IMR-90 (cell line): ENCODE measurements at regions not wholly inside any gene's neighbourhood (a gene's known extent, or its start where the extent isn't known, plus 50 kb on each side); places are given as distances from the start of the nearest gene placed in this dataset.

ENCODE experiments used
- ATAC-seq: fragments of 200-7000 bp; cut with Tn5 transposase; 2 replicates; pipeline ENCODE4 v1.9.1; 2020; ENCODE audit warnings: low read depth, mild to moderate bottlenecking, moderate library complexity
- BruUV-seq: library from RNA; stranded (reverse); fragments of 400-500 nt; replicated peaks from 2 replicates; lab custom pipeline; 2021; lab: Mats Ljungman, UMichigan
- CTCF ChIA-PET: fragments of 300-600 bp; formaldehyde crosslinking; extraction: SDS; loops from one replicate; lab custom pipeline; 2021; ENCODE audit warnings: antibody characterized with exemption; lab: Yijun Ruan, JAX
- POLR2A ChIA-PET: fragments of 300-600 bp; sonication (Branson Sonifier 250); formaldehyde crosslinking; loops from one replicate; lab custom pipeline; 2022; ENCODE audit warnings: antibody characterized with exemption; ENCODE audit not compliant: unreplicated experiment; lab: Charles Lee
- DNase-seq: peaks from one replicate; pipeline ENCODE4 v3.0.0; 2013
- H2AFZ ChIP-seq: replicated peaks from 2 replicates; pipeline ENCODE3; 2013; ENCODE audit warnings: low read length, mild to moderate bottlenecking; ENCODE audit not compliant: poor library complexity
- H2AK5ac ChIP-seq: 2 replicates; pipeline ENCODE4 v1.6.1; 2013; ENCODE audit warnings: low read depth, low read length, inconsistent platforms
- H2AK9ac ChIP-seq: replicated peaks from 2 replicates; pipeline ENCODE3; 2013; ENCODE audit warnings: mild to moderate bottlenecking, low read depth, low read length, moderate library complexity; ENCODE audit not compliant: poor library complexity
- H2BK120ac ChIP-seq: 2 replicates; pipeline ENCODE4 v1.6.1; 2013; ENCODE audit warnings: low read depth, low read length, inconsistent platforms
- H2BK15ac ChIP-seq: 3 replicates; pipeline ENCODE4 v1.6.1; 2013; ENCODE audit warnings: low read depth, low read length, inconsistent platforms
- H2BK20ac ChIP-seq: 2 replicates; pipeline ENCODE4 v1.6.1; 2013; ENCODE audit warnings: low read depth, mild to moderate bottlenecking, inconsistent platforms, low read length, moderate library complexity
- H2BK5ac ChIP-seq: 2 replicates; pipeline ENCODE4 v1.6.1; 2013; ENCODE audit warnings: mild to moderate bottlenecking, low read depth, low read length, inconsistent platforms; ENCODE audit not compliant: poor library complexity, severe bottlenecking
- H3K14ac ChIP-seq: replicated peaks from 2 replicates; pipeline ENCODE4 v1.6.1; 2013; ENCODE audit warnings: low read depth, low read length, inconsistent platforms
- H3K18ac ChIP-seq: 2 replicates; pipeline ENCODE4 v1.6.1; 2013; ENCODE audit warnings: low read depth, low read length, control low read depth
- H3K23ac ChIP-seq: 2 replicates; pipeline ENCODE4 v1.6.1; 2013; ENCODE audit warnings: low read depth, low read length, inconsistent platforms
- H3K27ac ChIP-seq: 2 replicates; pipeline ENCODE4 v1.5.1; 2013; ENCODE audit warnings: mild to moderate bottlenecking, control low read depth, low read length; ENCODE audit not compliant: insufficient read depth
- H3K27me3 ChIP-seq: 2 replicates; pipeline ENCODE4 v1.6.1; 2013; ENCODE audit warnings: low read length; ENCODE audit not compliant: control insufficient read depth, insufficient read depth
- H3K36me3 ChIP-seq: 2 replicates; pipeline ENCODE4 v1.6.1; 2013; ENCODE audit warnings: low read length, mixed read lengths; ENCODE audit not compliant: control insufficient read depth, insufficient read depth
- H3K4ac ChIP-seq: 2 replicates; pipeline ENCODE4 v1.6.1; 2013; ENCODE audit warnings: low read depth, low read length, inconsistent platforms
- H3K4me1 ChIP-seq: 2 replicates; pipeline ENCODE4 v1.6.1; 2013; ENCODE audit warnings: low read length, mixed read lengths; ENCODE audit not compliant: control insufficient read depth, insufficient read depth
- H3K4me2 ChIP-seq: 2 replicates; pipeline ENCODE4 v1.6.1; 2013; ENCODE audit warnings: low read depth, mild to moderate bottlenecking, control low read depth, low read length, moderate library complexity
- H3K4me3 ChIP-seq: 2 replicates; pipeline ENCODE4 v1.5.1; 2013; ENCODE audit warnings: low read depth, mild to moderate bottlenecking, control low read depth, low read length, moderate library complexity; ENCODE audit not compliant: insufficient read depth
- H3K56ac ChIP-seq: 2 replicates; pipeline ENCODE4 v1.6.1; 2013; ENCODE audit warnings: low read length, inconsistent platforms; ENCODE audit not compliant: insufficient read depth; ENCODE audit errors: extremely low read depth
- H3K79me1 ChIP-seq, 2 experiments: 2 replicates each; pipeline ENCODE4 v1.6.1; 2013; ENCODE audit warnings: low read length in 2 of 2, inconsistent platforms in 1 of 2, low read depth in 1 of 2
- H3K9ac ChIP-seq: 2 replicates; pipeline ENCODE4 v1.6.1; 2013; ENCODE audit warnings: low read depth, low read length, control low read depth
- H3K9me1 ChIP-seq: 2 replicates; pipeline ENCODE4 v1.6.1; 2013; ENCODE audit warnings: low read length, inconsistent platforms; ENCODE audit not compliant: insufficient read depth
- H3K9me3 ChIP-seq: 2 replicates; pipeline ENCODE4 v1.6.1; 2013; ENCODE audit warnings: low read length; ENCODE audit not compliant: control insufficient read depth, insufficient read depth
- H4K20me1 ChIP-seq: 2 replicates; pipeline ENCODE4 v1.6.1; 2013; ENCODE audit warnings: low read length, inconsistent platforms; ENCODE audit not compliant: insufficient read depth
- H4K5ac ChIP-seq: 2 replicates; pipeline ENCODE4 v1.6.1; 2013; ENCODE audit warnings: mild to moderate bottlenecking, low read depth, low read length, control low read depth
- H4K8ac ChIP-seq, 2 experiments: 2 replicates each; pipeline ENCODE4 v1.6.1; 2013; ENCODE audit warnings: low read depth in 2 of 2, low read length in 2 of 2, control low read depth in 1 of 2, inconsistent platforms in 1 of 2
- H4K91ac ChIP-seq: 2 replicates; pipeline ENCODE4 v1.6.1; 2013; ENCODE audit warnings: low read depth, low read length, inconsistent platforms; ENCODE audit not compliant: insufficient read depth
- BHLHE40 ChIP-seq: fragments of 150-350 bp; IDR thresholded peaks from 2 replicates; pipeline ENCODE4 v1.6.1; 2016; ENCODE audit warnings: mild to moderate bottlenecking, low read depth, low read length
- CEBPB ChIP-seq: IDR thresholded peaks from 2 replicates; pipeline ENCODE4 v1.6.1; 2012; ENCODE audit warnings: low read depth, low read length, improper control_type of control experiment
- CHD1 ChIP-seq: IDR thresholded peaks from 2 replicates; pipeline ENCODE4 v1.6.1; 2012; ENCODE audit warnings: low read depth, low read length, improper control_type of control experiment
- CTCF ChIP-seq: conservative IDR thresholded peaks from 2 replicates; pipeline ENCODE4 v1.5.1; 2012; ENCODE audit warnings: mild to moderate bottlenecking, low read depth, low read length, improper control_type of control experiment
- ELK1 ChIP-seq: fragments of 150-350 bp; IDR thresholded peaks from 2 replicates; pipeline ENCODE4 v1.6.1; 2016; ENCODE audit warnings: low read depth, mild to moderate bottlenecking, low read length, moderate library complexity, borderline replicate concordance
- FOS ChIP-seq: fragments of 150-350 bp; IDR thresholded peaks from 2 replicates; pipeline ENCODE4 v1.6.1; 2016; ENCODE audit warnings: low read depth, low read length
- MAFK ChIP-seq: IDR thresholded peaks from 2 replicates; pipeline ENCODE4 v1.6.1; 2012; ENCODE audit warnings: low read depth, low read length, improper control_type of control experiment
- MAZ ChIP-seq: IDR thresholded peaks from 2 replicates; pipeline ENCODE4 v1.6.1; 2012; ENCODE audit warnings: low read depth, mild to moderate bottlenecking, low read length, improper control_type of control experiment, moderate library complexity, borderline replicate concordance
- MXI1 ChIP-seq: IDR thresholded peaks from 2 replicates; pipeline ENCODE4 v1.6.1; 2012; ENCODE audit warnings: low read depth, mild to moderate bottlenecking, low read length, moderate library complexity, borderline replicate concordance
- NFE2L2 ChIP-seq: fragments of 150-350 bp; IDR thresholded peaks from 2 replicates; pipeline ENCODE4 v1.6.1; 2016; ENCODE audit warnings: low read depth, mild to moderate bottlenecking, low read length
- POLR2A ChIP-seq: IDR thresholded peaks from 2 replicates; pipeline ENCODE4 v1.6.1; 2012; ENCODE audit warnings: mild to moderate bottlenecking, low read depth, low read length
- RCOR1 ChIP-seq: IDR thresholded peaks from 2 replicates; pipeline ENCODE4 v1.6.1; 2012; ENCODE audit warnings: mild to moderate bottlenecking, low read length, improper control_type of control experiment; ENCODE audit not compliant: insufficient replicate concordance
- SMC3 ChIP-seq: fragments of 150-350 bp; IDR thresholded peaks from 2 replicates; pipeline ENCODE4 v1.6.1; 2016; ENCODE audit warnings: low read depth, mild to moderate bottlenecking, antibody characterized with exemption, low read length, moderate library complexity
- USF2 ChIP-seq: fragments of 150-350 bp; IDR thresholded peaks from 2 replicates; pipeline ENCODE4 v1.6.1; 2017; ENCODE audit warnings: mild to moderate bottlenecking, antibody characterized with exemption, low read length, low read depth
- WGBS, 2 experiments: methylation state at CpG; one replicate each; pipeline versions ENCODE4 v1.1.5 to v1.1.7; 2013; ENCODE audit warnings: missing lambda C conversion rate in 2 of 2; ENCODE audit not compliant: insufficient read length in 1 of 2; ENCODE audit errors: extremely low coverage in 2 of 2; 5-methylcytosine and 5-hydroxymethylcytosine counted together
- dilution Hi-C: fragments of 300-500 bp; cut with HindIII; formaldehyde crosslinking; loops from one replicate; pipeline ENCODE4 v1.14.3; 2018; ENCODE audit warnings: low sequenced_read_pairs; ENCODE audit not compliant: unreplicated experiment
- in situ Hi-C: fragments of 300-500 bp; cut with MboI; formaldehyde crosslinking; loops from 3 replicates; pipeline ENCODE4 v1.14.3; 2019; ENCODE audit warnings: low sequenced_read_pairs, inconsistent platforms, mixed read lengths
- intact Hi-C: fragments of 100-400 bp; cut with micrococcal nuclease; formaldehyde crosslinking; loops from 2 replicates; pipeline ENCODE4 v1.10.0; 2022

- Histone ChIP-seq H3K9me1 (no peaks in the 10 kb centered on the region), H3K4me2 (no peak overlapping the region), H4K8ac (no peak overlapping the region), H3K9me3 (no peaks in the 10 kb centered on the region; the same call in 1 of the 2 replicates), H3K36me3 (no peaks in the 10 kb centered on the region), H3K27ac (no peak overlapping the region), H2BK20ac (no peak overlapping the region), H2AK5ac (no peak overlapping the region), H3K9ac (no peak overlapping the region), H3K79me1 (no peaks in the 10 kb centered on the region), H2BK120ac (no peak overlapping the region), H3K4ac (no peak overlapping the region), H3K4me1 (no peaks in the 10 kb centered on the region), H3K27me3 (peaks cover 22% of the 10 kb centered on the region), H4K20me1 (no peaks in the 10 kb centered on the region), H3K18ac (no peak overlapping the region), H4K5ac (no peak overlapping the region), H3K4me3 (no peak overlapping the region), H4K91ac (no peak overlapping the region), H2AFZ (no peak overlapping the region), H3K23ac (no peak overlapping the region), H3K14ac (no peak overlapping the region), H2BK15ac (no peak overlapping the region), H2AK9ac (no peak overlapping the region), H3K56ac (no peak overlapping the region), H2BK5ac (no peak overlapping the region)
- dilution Hi-C loops (no loop called here), in situ Hi-C loops (no loop called here), intact Hi-C loops (no loop called here)
- no CpG with 5 or more reads among the region's 3 CpGs for WGBS, 2 experiments
- no TSS peak for BruUV-seq
- TF ChIP-seq RCOR1: no peak
- TF ChIP-seq CHD1: no peak
- TF ChIP-seq CEBPB: no peak
- no peak for TF ChIP-seq CTCF
- TF ChIP-seq ELK1: no peak
- no peak for TF ChIP-seq POLR2A
- TF ChIP-seq FOS: no peak
- no peak for TF ChIP-seq NFE2L2
- TF ChIP-seq MAFK: no peak
- TF ChIP-seq SMC3: no peak
- no peak for TF ChIP-seq USF2
- no peak for TF ChIP-seq MAZ
- TF ChIP-seq MXI1: no peak
- no peak for TF ChIP-seq BHLHE40
- ChIA-PET POLR2A (no interaction called here), CTCF (no interaction called here)
- ATAC-seq: no peak
- DNase-seq: no peak
These were observed 266.1 kb downstream of the TSHZ3 start for GRCh38 chr19:31083105-31083504.
